Body of pancreas (tissue), 4 donors: ENCODE measurements at regions not wholly inside any gene's neighbourhood (a gene's known extent, or its start where the extent isn't known, plus 50 kb on each side); places are given as distances from the start of the nearest gene placed in this dataset.

Experiments
- CTCF ChIP-seq, 7 experiments: fragments of 450-650 bp in 4 of 7; fragments of 200-600 bp in 3 of 7; sonication (generic) in 3 of 7; IDR thresholded peaks; one replicate each; pipeline ENCODE4 v1.5.1; 2016 to 2019; ENCODE audit warnings: antibody characterized with exemption in 7 of 7
- POLR2A ChIP-seq, 3 donors: fragments of 450-650 bp; IDR thresholded peaks; one replicate each; pipeline ENCODE4 v1.6.1; 2016; ENCODE audit warnings: antibody characterized with exemption in 3 of 3, mild to moderate bottlenecking in 2 of 3

GRCh38 chr3:77837456-77838025 lies 797.6 kb downstream of the ROBO2 start:
- TF ChIP-seq CTCF (IDR thresholded peaks at IDR 0.05) (no peak), POLR2A (IDR thresholded peaks at IDR 0.05) (no peak)
